Ramos (cell line): ENCODE measurements at regions not wholly inside any gene's neighbourhood (a gene's known extent, or its start where the extent isn't known, plus 50 kb on each side); places are given as distances from the start of the nearest gene placed in this dataset.
"Not testable (repeated sequence)": the region's sequence is repeated elsewhere in the genome, so short reads cannot be mapped to it uniquely, and the experiment has no call there.

Experiments
- in situ Hi-C: fragments of 300-500 bp; cut with MboI; formaldehyde crosslinking; loops from one replicate; pipeline ENCODE4 v1.14.3; 2022; ENCODE audit warnings: low sequenced_read_pairs; ENCODE audit not compliant: unreplicated experiment

- in situ Hi-C loops = no loop called here
These were observed 58.8 kb downstream of the PPP4R3C start for GRCh38 chrX:27404366-27404765.

- in situ Hi-C loops = no loop called here
These were observed 64.0 kb downstream of the PPP4R3C start for GRCh38 chrX:27399146-27399456.

GRCh38 chrX:27391623-27392022, 71.5 kb downstream of the PPP4R3C start:
- in situ Hi-C loops = no loop called here

GRCh38 chrX:27381419-27381818, 81.7 kb downstream of the PPP4R3C start:
- in situ Hi-C loops = no loop called here

GRCh38 chrX:27380163-27380845, 82.8 kb downstream of the PPP4R3C start:
- in situ Hi-C loops = no loop called here

GRCh38 chrX:27354021-27354420, 109.1 kb downstream of the PPP4R3C start:
- in situ Hi-C loops = no loop called here

GRCh38 chrX:27350476-27350875, 112.7 kb downstream of the PPP4R3C start:
- in situ Hi-C loops = no loop called here

GRCh38 chrX:27336466-27337091, 126.6 kb downstream of the PPP4R3C start:
- in situ Hi-C loops = no loop called here

GRCh38 chrX:27321632-27322031, 141.5 kb downstream of the PPP4R3C start:
- in situ Hi-C loops = no loop called here

GRCh38 chrX:27309406-27309805, 153.7 kb downstream of the PPP4R3C start:
- in situ Hi-C loops = no loop called here

GRCh38 chrX:27307546-27307945, 155.6 kb downstream of the PPP4R3C start:
- in situ Hi-C loops = no loop called here

- in situ Hi-C loops = not testable (repeated sequence)
These were observed 170.6 kb downstream of the PPP4R3C start for GRCh38 chrX:27292552-27292951.

- in situ Hi-C loops = no loop called here
These were observed 186.4 kb downstream of the PPP4R3C start for GRCh38 chrX:27276751-27277150.

- in situ Hi-C loops = no loop called here
These were observed 208.5 kb downstream of the PPP4R3C start for GRCh38 chrX:27254656-27255055.

- in situ Hi-C loops = no loop called here
These were observed 211.8 kb downstream of the PPP4R3C start for GRCh38 chrX:27251369-27251768.

- in situ Hi-C loops = no loop called here
These were observed 220.6 kb downstream of the PPP4R3C start for GRCh38 chrX:27242581-27242980.

GRCh38 chrX:27241981-27242380, 221.2 kb downstream of the PPP4R3C start:
- in situ Hi-C loops = no loop called here

- in situ Hi-C loops = not testable (repeated sequence)
These were observed 223.1 kb downstream of the PPP4R3C start for GRCh38 chrX:27240042-27240441.

- in situ Hi-C loops = no loop called here
These were observed 226.5 kb downstream of the PPP4R3C start for GRCh38 chrX:27236681-27237080.

- in situ Hi-C loops = no loop called here
These were observed 233.4 kb downstream of the PPP4R3C start for GRCh38 chrX:27229721-27230120.

- in situ Hi-C loops = no loop called here
These were observed 240.5 kb downstream of the PPP4R3C start for GRCh38 chrX:27222661-27223060.

- in situ Hi-C loops = loop anchor here (25.0 kb wide), 1 partner anchor 399 kb away; no protein-coding TSS in a partner anchor
These were observed 276.5 kb downstream of the PPP4R3C start for GRCh38 chrX:27186671-27187070.
